IMR-90 (cell line): ENCODE measurements at regions not wholly inside any gene's neighbourhood (a gene's known extent, or its start where the extent isn't known, plus 50 kb on each side); places are given as distances from the start of the nearest gene placed in this dataset.

Experiments used
- ATAC-seq: fragments of 200-7000 bp; cut with Tn5 transposase; 2 replicates; pipeline ENCODE4 v1.9.1; 2020; ENCODE audit warnings: low read depth, mild to moderate bottlenecking, moderate library complexity
- BruUV-seq: library from RNA; stranded (reverse); fragments of 400-500 nt; replicated peaks from 2 replicates; lab custom pipeline; 2021; lab: Mats Ljungman, UMichigan
- CTCF ChIA-PET: fragments of 300-600 bp; formaldehyde crosslinking; extraction: SDS; loops from one replicate; lab custom pipeline; 2021; ENCODE audit warnings: antibody characterized with exemption; lab: Yijun Ruan, JAX
- POLR2A ChIA-PET: fragments of 300-600 bp; sonication (Branson Sonifier 250); formaldehyde crosslinking; loops from one replicate; lab custom pipeline; 2022; ENCODE audit warnings: antibody characterized with exemption; ENCODE audit not compliant: unreplicated experiment; lab: Charles Lee
- DNase-seq: peaks from one replicate; pipeline ENCODE4 v3.0.0; 2013
- H2AFZ ChIP-seq: replicated peaks from 2 replicates; pipeline ENCODE3; 2013; ENCODE audit warnings: low read length, mild to moderate bottlenecking; ENCODE audit not compliant: poor library complexity
- H2AK5ac ChIP-seq: 2 replicates; pipeline ENCODE4 v1.6.1; 2013; ENCODE audit warnings: low read depth, low read length, inconsistent platforms
- H2AK9ac ChIP-seq: replicated peaks from 2 replicates; pipeline ENCODE3; 2013; ENCODE audit warnings: mild to moderate bottlenecking, low read depth, low read length, moderate library complexity; ENCODE audit not compliant: poor library complexity
- H2BK120ac ChIP-seq: 2 replicates; pipeline ENCODE4 v1.6.1; 2013; ENCODE audit warnings: low read depth, low read length, inconsistent platforms
- H2BK15ac ChIP-seq: 3 replicates; pipeline ENCODE4 v1.6.1; 2013; ENCODE audit warnings: low read depth, low read length, inconsistent platforms
- H2BK20ac ChIP-seq: 2 replicates; pipeline ENCODE4 v1.6.1; 2013; ENCODE audit warnings: low read depth, mild to moderate bottlenecking, inconsistent platforms, low read length, moderate library complexity
- H2BK5ac ChIP-seq: 2 replicates; pipeline ENCODE4 v1.6.1; 2013; ENCODE audit warnings: mild to moderate bottlenecking, low read depth, low read length, inconsistent platforms; ENCODE audit not compliant: poor library complexity, severe bottlenecking
- H3K14ac ChIP-seq: replicated peaks from 2 replicates; pipeline ENCODE4 v1.6.1; 2013; ENCODE audit warnings: low read depth, low read length, inconsistent platforms
- H3K18ac ChIP-seq: 2 replicates; pipeline ENCODE4 v1.6.1; 2013; ENCODE audit warnings: low read depth, low read length, control low read depth
- H3K23ac ChIP-seq: 2 replicates; pipeline ENCODE4 v1.6.1; 2013; ENCODE audit warnings: low read depth, low read length, inconsistent platforms
- H3K27ac ChIP-seq: 2 replicates; pipeline ENCODE4 v1.5.1; 2013; ENCODE audit warnings: mild to moderate bottlenecking, control low read depth, low read length; ENCODE audit not compliant: insufficient read depth
- H3K27me3 ChIP-seq: 2 replicates; pipeline ENCODE4 v1.6.1; 2013; ENCODE audit warnings: low read length; ENCODE audit not compliant: control insufficient read depth, insufficient read depth
- H3K36me3 ChIP-seq: 2 replicates; pipeline ENCODE4 v1.6.1; 2013; ENCODE audit warnings: low read length, mixed read lengths; ENCODE audit not compliant: control insufficient read depth, insufficient read depth
- H3K4ac ChIP-seq: 2 replicates; pipeline ENCODE4 v1.6.1; 2013; ENCODE audit warnings: low read depth, low read length, inconsistent platforms
- H3K4me1 ChIP-seq: 2 replicates; pipeline ENCODE4 v1.6.1; 2013; ENCODE audit warnings: low read length, mixed read lengths; ENCODE audit not compliant: control insufficient read depth, insufficient read depth
- H3K4me2 ChIP-seq: 2 replicates; pipeline ENCODE4 v1.6.1; 2013; ENCODE audit warnings: low read depth, mild to moderate bottlenecking, control low read depth, low read length, moderate library complexity
- H3K4me3 ChIP-seq: 2 replicates; pipeline ENCODE4 v1.5.1; 2013; ENCODE audit warnings: low read depth, mild to moderate bottlenecking, control low read depth, low read length, moderate library complexity; ENCODE audit not compliant: insufficient read depth
- H3K56ac ChIP-seq: 2 replicates; pipeline ENCODE4 v1.6.1; 2013; ENCODE audit warnings: low read length, inconsistent platforms; ENCODE audit not compliant: insufficient read depth; ENCODE audit errors: extremely low read depth
- H3K79me1 ChIP-seq, 2 experiments: 2 replicates each; pipeline ENCODE4 v1.6.1; 2013; ENCODE audit warnings: low read length in 2 of 2, inconsistent platforms in 1 of 2, low read depth in 1 of 2
- H3K9ac ChIP-seq: 2 replicates; pipeline ENCODE4 v1.6.1; 2013; ENCODE audit warnings: low read depth, low read length, control low read depth
- H3K9me1 ChIP-seq: 2 replicates; pipeline ENCODE4 v1.6.1; 2013; ENCODE audit warnings: low read length, inconsistent platforms; ENCODE audit not compliant: insufficient read depth
- H3K9me3 ChIP-seq: 2 replicates; pipeline ENCODE4 v1.6.1; 2013; ENCODE audit warnings: low read length; ENCODE audit not compliant: control insufficient read depth, insufficient read depth
- H4K20me1 ChIP-seq: 2 replicates; pipeline ENCODE4 v1.6.1; 2013; ENCODE audit warnings: low read length, inconsistent platforms; ENCODE audit not compliant: insufficient read depth
- H4K5ac ChIP-seq: 2 replicates; pipeline ENCODE4 v1.6.1; 2013; ENCODE audit warnings: mild to moderate bottlenecking, low read depth, low read length, control low read depth
- H4K8ac ChIP-seq, 2 experiments: 2 replicates each; pipeline ENCODE4 v1.6.1; 2013; ENCODE audit warnings: low read depth in 2 of 2, low read length in 2 of 2, control low read depth in 1 of 2, inconsistent platforms in 1 of 2
- H4K91ac ChIP-seq: 2 replicates; pipeline ENCODE4 v1.6.1; 2013; ENCODE audit warnings: low read depth, low read length, inconsistent platforms; ENCODE audit not compliant: insufficient read depth
- BHLHE40 ChIP-seq: fragments of 150-350 bp; IDR thresholded peaks from 2 replicates; pipeline ENCODE4 v1.6.1; 2016; ENCODE audit warnings: mild to moderate bottlenecking, low read depth, low read length
- CEBPB ChIP-seq: IDR thresholded peaks from 2 replicates; pipeline ENCODE4 v1.6.1; 2012; ENCODE audit warnings: low read depth, low read length, improper control_type of control experiment
- CHD1 ChIP-seq: IDR thresholded peaks from 2 replicates; pipeline ENCODE4 v1.6.1; 2012; ENCODE audit warnings: low read depth, low read length, improper control_type of control experiment
- CTCF ChIP-seq: conservative IDR thresholded peaks from 2 replicates; pipeline ENCODE4 v1.5.1; 2012; ENCODE audit warnings: mild to moderate bottlenecking, low read depth, low read length, improper control_type of control experiment
- FOS ChIP-seq: fragments of 150-350 bp; IDR thresholded peaks from 2 replicates; pipeline ENCODE4 v1.6.1; 2016; ENCODE audit warnings: low read depth, low read length
- MAFK ChIP-seq: IDR thresholded peaks from 2 replicates; pipeline ENCODE4 v1.6.1; 2012; ENCODE audit warnings: low read depth, low read length, improper control_type of control experiment
- MAZ ChIP-seq: IDR thresholded peaks from 2 replicates; pipeline ENCODE4 v1.6.1; 2012; ENCODE audit warnings: low read depth, mild to moderate bottlenecking, low read length, improper control_type of control experiment, moderate library complexity, borderline replicate concordance
- MXI1 ChIP-seq: IDR thresholded peaks from 2 replicates; pipeline ENCODE4 v1.6.1; 2012; ENCODE audit warnings: low read depth, mild to moderate bottlenecking, low read length, moderate library complexity, borderline replicate concordance
- NFE2L2 ChIP-seq: fragments of 150-350 bp; IDR thresholded peaks from 2 replicates; pipeline ENCODE4 v1.6.1; 2016; ENCODE audit warnings: low read depth, mild to moderate bottlenecking, low read length
- POLR2A ChIP-seq: IDR thresholded peaks from 2 replicates; pipeline ENCODE4 v1.6.1; 2012; ENCODE audit warnings: mild to moderate bottlenecking, low read depth, low read length
- RAD21 ChIP-seq: IDR thresholded peaks from 2 replicates; pipeline ENCODE4 v1.6.1; 2012; ENCODE audit warnings: low read length, improper control_type of control experiment
- RCOR1 ChIP-seq: IDR thresholded peaks from 2 replicates; pipeline ENCODE4 v1.6.1; 2012; ENCODE audit warnings: mild to moderate bottlenecking, low read length, improper control_type of control experiment; ENCODE audit not compliant: insufficient replicate concordance
- RFX5 ChIP-seq: IDR thresholded peaks from 2 replicates; pipeline ENCODE4 v1.8.0; 2012; ENCODE audit warnings: low read depth, mild to moderate bottlenecking, low read length, moderate library complexity
- SMC3 ChIP-seq: fragments of 150-350 bp; IDR thresholded peaks from 2 replicates; pipeline ENCODE4 v1.6.1; 2016; ENCODE audit warnings: low read depth, mild to moderate bottlenecking, antibody characterized with exemption, low read length, moderate library complexity
- USF2 ChIP-seq: fragments of 150-350 bp; IDR thresholded peaks from 2 replicates; pipeline ENCODE4 v1.6.1; 2017; ENCODE audit warnings: mild to moderate bottlenecking, antibody characterized with exemption, low read length, low read depth
- WGBS, 2 experiments: methylation state at CpG; one replicate each; pipeline versions ENCODE4 v1.1.5 to v1.1.7; 2013; ENCODE audit warnings: missing lambda C conversion rate in 2 of 2; ENCODE audit not compliant: insufficient read length in 1 of 2; ENCODE audit errors: extremely low coverage in 2 of 2; 5-methylcytosine and 5-hydroxymethylcytosine counted together
- dilution Hi-C: fragments of 300-500 bp; cut with HindIII; formaldehyde crosslinking; loops from one replicate; pipeline ENCODE4 v1.14.3; 2018; ENCODE audit warnings: low sequenced_read_pairs; ENCODE audit not compliant: unreplicated experiment
- in situ Hi-C: fragments of 300-500 bp; cut with MboI; formaldehyde crosslinking; loops from 3 replicates; pipeline ENCODE4 v1.14.3; 2019; ENCODE audit warnings: low sequenced_read_pairs, inconsistent platforms, mixed read lengths
- intact Hi-C: fragments of 100-400 bp; cut with micrococcal nuclease; formaldehyde crosslinking; loops from 2 replicates; pipeline ENCODE4 v1.10.0; 2022
- TF ChIP-seq, protein P1 (sequence below): fragments of 150-350 bp; IDR thresholded peaks from 2 replicates; pipeline ENCODE4 v1.6.1; 2016; ENCODE audit warnings: low read depth, mild to moderate bottlenecking, low read length, moderate library complexity, borderline replicate concordance

GRCh38 chr6:121912905-121913304, 477.5 kb downstream of the GJA1 start:
- H4K91ac ChIP-seq, result no peak overlapping the region
- no peak overlapping the region for H3K23ac ChIP-seq
- no peak overlapping the region for H2BK15ac ChIP-seq
- CTCF ChIA-PET, result no interaction called here
- no peak overlapping the region for H3K27ac ChIP-seq
- H3K9me3 ChIP-seq, result no peaks in the 10 kb centered on the region
- H3K4ac ChIP-seq, result no peak overlapping the region
- no peaks in the 10 kb centered on the region for H3K4me1 ChIP-seq
- H3K9me1 ChIP-seq, result no peaks in the 10 kb centered on the region
- in situ Hi-C loops, result no loop called here
- H3K14ac ChIP-seq, result no peak overlapping the region
- H3K79me1 ChIP-seq, result no peaks in the 10 kb centered on the region
- BruUV-seq, result no TSS peak
- no peak overlapping the region for H4K8ac ChIP-seq
- H3K27me3 ChIP-seq, result no peaks in the 10 kb centered on the region
- intact Hi-C loops, result no loop called here
- H3K9ac ChIP-seq, result no peak overlapping the region
- WGBS, 2 experiments, result no CpG with 5 or more reads among the region's 1 CpG
- DNase-seq (no peak), ATAC-seq (no peak)
- POLR2A ChIA-PET, result no interaction called here
- no peaks in the 10 kb centered on the region for H3K36me3 ChIP-seq
- H4K5ac ChIP-seq, result no peak overlapping the region
- H3K56ac ChIP-seq, result no peak overlapping the region
- no peak overlapping the region for H3K4me3 ChIP-seq
- no peak overlapping the region for H2AFZ ChIP-seq
- no peak for TF ChIP-seq MXI1
- TF ChIP-seq, protein P1, sequence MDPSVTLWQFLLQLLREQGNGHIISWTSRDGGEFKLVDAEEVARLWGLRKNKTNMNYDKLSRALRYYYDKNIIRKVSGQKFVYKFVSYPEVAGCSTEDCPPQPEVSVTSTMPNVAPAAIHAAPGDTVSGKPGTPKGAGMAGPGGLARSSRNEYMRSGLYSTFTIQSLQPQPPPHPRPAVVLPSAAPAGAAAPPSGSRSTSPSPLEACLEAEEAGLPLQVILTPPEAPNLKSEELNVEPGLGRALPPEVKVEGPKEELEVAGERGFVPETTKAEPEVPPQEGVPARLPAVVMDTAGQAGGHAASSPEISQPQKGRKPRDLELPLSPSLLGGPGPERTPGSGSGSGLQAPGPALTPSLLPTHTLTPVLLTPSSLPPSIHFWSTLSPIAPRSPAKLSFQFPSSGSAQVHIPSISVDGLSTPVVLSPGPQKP, result no peak
- TF ChIP-seq RCOR1, result no peak
- no peak for TF ChIP-seq RAD21
- no peak for TF ChIP-seq POLR2A
- no peak for TF ChIP-seq MAFK
- TF ChIP-seq FOS, result no peak
- TF ChIP-seq CEBPB, result no peak
- TF ChIP-seq NFE2L2, result no peak
- TF ChIP-seq CTCF, result no peak
- TF ChIP-seq MAZ, result no peak
- no peak for TF ChIP-seq CHD1
- TF ChIP-seq BHLHE40, result no peak
- TF ChIP-seq USF2, result no peak
- no peak for TF ChIP-seq RFX5
- TF ChIP-seq SMC3, result no peak
- no peak overlapping the region for H2BK20ac ChIP-seq
- H2BK5ac ChIP-seq, result no peak overlapping the region
- dilution Hi-C loops, result no loop called here
- no peaks in the 10 kb centered on the region for H4K20me1 ChIP-seq
- H3K4me2 ChIP-seq, result no peak overlapping the region
- H2AK5ac ChIP-seq, result no peak overlapping the region
- no peak overlapping the region for H2BK120ac ChIP-seq
- no peak overlapping the region for H3K18ac ChIP-seq
- H2AK9ac ChIP-seq, result no peak overlapping the region
